ENCODE measurements at regions not wholly inside any gene's neighbourhood (a gene's known extent, or its start where the extent isn't known, plus 50 kb on each side); places are given as distances from the start of the nearest gene placed in this dataset.

GRCh38 chr9:26058111-26058895 is 380.1 kb upstream of the TUSC1 start:
- DNase-seq (ENCODE audit: low read depth): no peak

GRCh38 chr9:26057050-26057449 is 378.8 kb upstream of the TUSC1 start:
- DNase-seq (ENCODE audit: low read depth): no peak

GRCh38 chr9:26054600-26055520 is 376.6 kb upstream of the TUSC1 start:
- no peak for DNase-seq (ENCODE audit: low read depth)

- no peak for DNase-seq (ENCODE audit: low read depth)
Measured at GRCh38 chr9:26053954-26054353, 375.7 kb upstream of the TUSC1 start.

GRCh38 chr9:26043431-26043830 is 365.2 kb upstream of the TUSC1 start:
- DNase-seq (ENCODE audit: low read depth): no peak

GRCh38 chr9:26034786-26035185 is 356.5 kb upstream of the TUSC1 start:
- DNase-seq (ENCODE audit: low read depth): no peak

- no peak for DNase-seq (ENCODE audit: low read depth)
Measured at GRCh38 chr9:26033336-26033735, 355.1 kb upstream of the TUSC1 start.

- DNase-seq (ENCODE audit: low read depth): no peak
Measured at GRCh38 chr9:26026423-26027100, 348.3 kb upstream of the TUSC1 start.

GRCh38 chr9:26013199-26013598 is 335.0 kb upstream of the TUSC1 start:
- DNase-seq (ENCODE audit: low read depth): no peak

- DNase-seq (ENCODE audit: low read depth): no peak
Measured at GRCh38 chr9:26012797-26013196, 334.6 kb upstream of the TUSC1 start.

- DNase-seq (ENCODE audit: low read depth): no peak
Measured at GRCh38 chr9:25994605-25995004, 316.4 kb upstream of the TUSC1 start.

GRCh38 chr9:25990376-25990775 is 312.1 kb upstream of the TUSC1 start:
- DNase-seq (ENCODE audit: low read depth): no peak

- DNase-seq (ENCODE audit: low read depth): no peak
Measured at GRCh38 chr9:25975667-25976066, 297.4 kb upstream of the TUSC1 start.

GRCh38 chr9:25964239-25964638 is 286.0 kb upstream of the TUSC1 start:
- no peak for DNase-seq (ENCODE audit: low read depth)

- DNase-seq (ENCODE audit: low read depth): no peak
Measured at GRCh38 chr9:25960178-25960577, 281.9 kb upstream of the TUSC1 start.

- no peak for DNase-seq (ENCODE audit: low read depth)
Measured at GRCh38 chr9:25954209-25954608, 276.0 kb upstream of the TUSC1 start.

- DNase-seq (ENCODE audit: low read depth): no peak
Measured at GRCh38 chr9:25948182-25948581, 269.9 kb upstream of the TUSC1 start.

GRCh38 chr9:25939126-25939525 is 260.9 kb upstream of the TUSC1 start:
- no peak for DNase-seq (ENCODE audit: low read depth)

- DNase-seq (ENCODE audit: low read depth): no peak
Measured at GRCh38 chr9:25936031-25936430, 257.8 kb upstream of the TUSC1 start.

GRCh38 chr9:25935188-25935587 is 256.9 kb upstream of the TUSC1 start:
- no peak for DNase-seq (ENCODE audit: low read depth)

- no peak for DNase-seq (ENCODE audit: low read depth)
Measured at GRCh38 chr9:25918761-25919160, 240.5 kb upstream of the TUSC1 start.

- DNase-seq (ENCODE audit: low read depth): no peak
Measured at GRCh38 chr9:25917731-25918362, 239.6 kb upstream of the TUSC1 start.
